ENCODE measurements at regions not wholly inside any gene's neighbourhood (a gene's known extent, or its start where the extent isn't known, plus 50 kb on each side); places are given as distances from the start of the nearest gene placed in this dataset.

DNA sequence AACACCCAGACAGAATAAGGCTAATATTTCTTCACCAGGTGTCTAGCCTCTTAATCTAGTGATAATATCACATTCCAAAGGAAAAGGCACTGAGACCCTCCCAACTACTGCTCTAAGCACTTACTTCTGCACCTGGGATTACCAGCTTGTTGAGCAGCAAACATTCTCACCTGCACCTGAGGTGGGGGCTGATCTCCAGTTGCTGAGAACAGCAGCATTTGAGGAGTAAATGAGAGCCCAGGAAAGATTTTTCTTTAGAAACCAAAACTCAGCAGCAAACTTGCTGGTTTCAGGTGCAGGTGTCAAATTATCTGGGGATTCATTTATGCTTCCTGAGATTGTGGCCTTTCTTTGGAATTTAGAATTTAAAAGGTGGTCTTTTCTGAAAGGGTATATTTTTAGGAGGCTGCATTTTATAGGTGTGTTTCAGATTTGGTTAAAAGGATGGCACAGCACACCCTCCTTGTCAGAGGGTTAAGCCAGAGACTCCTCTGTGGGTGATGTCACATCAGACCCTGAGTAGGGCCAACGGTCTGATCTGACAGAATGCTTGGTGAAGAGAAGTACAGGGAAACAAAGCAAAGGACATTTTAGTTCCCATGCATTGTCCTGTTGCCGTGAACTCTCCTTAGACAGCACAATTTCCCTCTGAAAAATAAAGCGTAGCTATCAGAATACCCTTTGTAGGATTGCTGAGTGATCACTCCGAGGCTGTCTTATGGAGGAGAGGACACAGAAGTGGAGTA, 411.0 kb upstream of the ATP11B start:
- Histone ChIP-seq H3K9me3 (no peaks in the 10 kb centered on the region), H3K27me3 (replicated peaks; ENCODE audit: control insufficient read depth, insufficient read depth, low read length) (no peaks in the 10 kb centered on the region), H3K4me1 (no peaks in the 10 kb centered on the region), H3K4me3 (ENCODE audit: low read depth, low read length) (no peak overlapping the region), H3K36me3 (ENCODE audit: control insufficient read depth, insufficient read depth, low read length) (no peaks in the 10 kb centered on the region)
- Mint-ChIP-seq H3K4me3 (ENCODE audit: unreplicated experiment) (no peak overlapping the region), H3K36me3 (ENCODE audit: insufficient read depth, unreplicated experiment) (no peaks in the 10 kb centered on the region), H3K4me1 (ENCODE audit: low read depth, unreplicated experiment) (no peaks in the 10 kb centered on the region), H3K27ac (ENCODE audit: unreplicated experiment) (no peak overlapping the region), H3K9me3 (ENCODE audit: unreplicated experiment) (no peaks in the 10 kb centered on the region), H3K27me3 (ENCODE audit: insufficient read depth, unreplicated experiment) (peaks cover 3% of the 10 kb centered on the region)
- TF ChIP-seq, protein P1, sequence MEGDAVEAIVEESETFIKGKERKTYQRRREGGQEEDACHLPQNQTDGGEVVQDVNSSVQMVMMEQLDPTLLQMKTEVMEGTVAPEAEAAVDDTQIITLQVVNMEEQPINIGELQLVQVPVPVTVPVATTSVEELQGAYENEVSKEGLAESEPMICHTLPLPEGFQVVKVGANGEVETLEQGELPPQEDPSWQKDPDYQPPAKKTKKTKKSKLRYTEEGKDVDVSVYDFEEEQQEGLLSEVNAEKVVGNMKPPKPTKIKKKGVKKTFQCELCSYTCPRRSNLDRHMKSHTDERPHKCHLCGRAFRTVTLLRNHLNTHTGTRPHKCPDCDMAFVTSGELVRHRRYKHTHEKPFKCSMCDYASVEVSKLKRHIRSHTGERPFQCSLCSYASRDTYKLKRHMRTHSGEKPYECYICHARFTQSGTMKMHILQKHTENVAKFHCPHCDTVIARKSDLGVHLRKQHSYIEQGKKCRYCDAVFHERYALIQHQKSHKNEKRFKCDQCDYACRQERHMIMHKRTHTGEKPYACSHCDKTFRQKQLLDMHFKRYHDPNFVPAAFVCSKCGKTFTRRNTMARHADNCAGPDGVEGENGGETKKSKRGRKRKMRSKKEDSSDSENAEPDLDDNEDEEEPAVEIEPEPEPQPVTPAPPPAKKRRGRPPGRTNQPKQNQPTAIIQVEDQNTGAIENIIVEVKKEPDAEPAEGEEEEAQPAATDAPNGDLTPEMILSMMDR (IDR thresholded peaks at IDR 0.05; ENCODE audit: insufficient read depth in 1 of 2, low read depth in 1 of 2, low read length in 1 of 2, severe bottlenecking in 1 of 2, unreplicated experiment in 1 of 2): no peak
- no TSS peak for BruUV-seq (replicated peaks)
- intact Hi-C loops (cut with micrococcal nuclease; ENCODE audit: unreplicated experiment): no loop called here
- CTCF ChIA-PET: no interaction called here
- POLR2A ChIA-PET: no interaction called here
- DNase-seq: no peak

DNA sequence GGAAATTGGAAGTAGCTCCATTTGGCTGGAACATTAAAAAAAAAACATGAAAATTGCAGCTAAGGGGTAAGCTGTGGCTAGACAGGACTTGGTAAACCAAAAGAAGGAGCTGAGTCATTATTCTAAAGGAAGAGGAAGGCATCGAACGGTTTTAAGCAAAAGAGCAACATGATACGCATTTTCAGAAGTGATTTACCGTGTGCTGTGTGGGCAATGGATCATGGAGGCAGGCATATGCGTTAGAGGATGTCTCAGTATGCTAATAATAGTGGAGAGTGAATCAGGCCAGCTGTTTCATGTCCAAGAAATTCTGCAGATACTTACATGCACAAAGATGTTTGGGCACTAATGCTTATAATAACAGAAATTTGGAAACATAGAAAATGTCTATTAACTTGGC, 409.1 kb upstream of the ATP11B start:
- H3K36me3 ChIP-seq (ENCODE audit: control insufficient read depth, insufficient read depth, low read length): no peaks in the 10 kb centered on the region
- H3K4me1 Mint-ChIP-seq (ENCODE audit: low read depth, unreplicated experiment): peaks cover 6% of the 10 kb centered on the region
- no peak for DNase-seq
- H3K9me3 Mint-ChIP-seq (ENCODE audit: unreplicated experiment): no peaks in the 10 kb centered on the region
- H3K4me3 Mint-ChIP-seq (ENCODE audit: unreplicated experiment): no peak overlapping the region
- POLR2A ChIA-PET: no interaction called here
- H3K36me3 Mint-ChIP-seq (ENCODE audit: insufficient read depth, unreplicated experiment): no peaks in the 10 kb centered on the region
- H3K27ac Mint-ChIP-seq (ENCODE audit: unreplicated experiment): no peak overlapping the region
- H3K27me3 ChIP-seq (replicated peaks; ENCODE audit: control insufficient read depth, insufficient read depth, low read length): no peaks in the 10 kb centered on the region
- H3K9me3 ChIP-seq: no peaks in the 10 kb centered on the region
- H3K4me3 ChIP-seq (ENCODE audit: low read depth, low read length): no peak overlapping the region
- H3K4me1 ChIP-seq: peaks cover 6% of the 10 kb centered on the region; the same call in 1 of the 2 replicates
- no TSS peak for BruUV-seq (replicated peaks)
- CTCF ChIA-PET: no interaction called here
- TF ChIP-seq, protein P1 (IDR thresholded peaks at IDR 0.05; ENCODE audit: insufficient read depth in 1 of 2, low read depth in 1 of 2, low read length in 1 of 2, severe bottlenecking in 1 of 2, unreplicated experiment in 1 of 2): no peak
- intact Hi-C loops (cut with micrococcal nuclease; ENCODE audit: unreplicated experiment): no loop called here
- peaks cover 3% of the 10 kb centered on the region for H3K27me3 Mint-ChIP-seq (ENCODE audit: insufficient read depth, unreplicated experiment)

DNA sequence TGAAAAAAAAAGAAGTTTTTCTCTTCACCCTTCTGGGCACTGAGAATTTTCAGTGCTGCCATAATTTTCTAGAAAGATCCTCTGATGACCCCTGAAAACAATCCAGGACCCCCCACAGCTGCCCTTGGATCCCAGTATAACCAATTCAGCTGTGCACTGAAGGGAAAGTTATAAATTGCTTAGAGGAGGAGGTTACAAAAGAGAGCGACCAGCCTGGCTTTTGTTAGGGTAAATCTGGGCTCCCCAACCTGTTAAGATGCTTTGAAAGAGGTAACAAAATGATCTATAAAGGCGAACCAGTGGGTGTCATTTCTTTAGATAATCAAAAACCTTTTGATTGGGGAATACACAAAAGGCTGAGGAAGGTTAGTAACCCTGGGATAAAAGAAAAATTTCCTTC, 407.9 kb upstream of the ATP11B start:
- H3K9me3 Mint-ChIP-seq (ENCODE audit: unreplicated experiment): no peaks in the 10 kb centered on the region
- Histone ChIP-seq H3K4me1 (peaks cover 8% of the 10 kb centered on the region; the same call in 1 of the 2 replicates), H3K4me3 (ENCODE audit: low read depth, low read length) (no peak overlapping the region), H3K36me3 (ENCODE audit: control insufficient read depth, insufficient read depth, low read length) (no peaks in the 10 kb centered on the region), H3K27me3 (replicated peaks; ENCODE audit: control insufficient read depth, insufficient read depth, low read length) (no peaks in the 10 kb centered on the region), H3K9me3 (no peaks in the 10 kb centered on the region)
- intact Hi-C loops (cut with micrococcal nuclease; ENCODE audit: unreplicated experiment): no loop called here
- H3K27me3 Mint-ChIP-seq (ENCODE audit: insufficient read depth, unreplicated experiment): peaks cover 3% of the 10 kb centered on the region
- H3K36me3 Mint-ChIP-seq (ENCODE audit: insufficient read depth, unreplicated experiment): no peaks in the 10 kb centered on the region
- TF ChIP-seq, protein P1 (IDR thresholded peaks at IDR 0.05; ENCODE audit: insufficient read depth in 1 of 2, low read depth in 1 of 2, low read length in 1 of 2, severe bottlenecking in 1 of 2, unreplicated experiment in 1 of 2): no peak
- DNase-seq: no peak
- no peak overlapping the region for H3K4me3 Mint-ChIP-seq (ENCODE audit: unreplicated experiment)
- ChIA-PET CTCF (no interaction called here), POLR2A (no interaction called here)
- H3K27ac Mint-ChIP-seq (ENCODE audit: unreplicated experiment): no peak overlapping the region
- H3K4me1 Mint-ChIP-seq (ENCODE audit: low read depth, unreplicated experiment): peaks cover 10% of the 10 kb centered on the region
- BruUV-seq (replicated peaks): no TSS peak
